Sigmoid colon (tissue), 6 donors: ENCODE measurements at regions not wholly inside any gene's neighbourhood (a gene's known extent, or its start where the extent isn't known, plus 50 kb on each side); places are given as distances from the start of the nearest gene placed in this dataset.

Source experiments
- DNase-seq: peaks from one replicate; pipeline ENCODE4 v3.0.0-alpha.2; 2019
- H3K27ac ChIP-seq, 4 donors: fragments of 200-600 bp; sonication (generic); one replicate each; pipeline ENCODE4 v1.5.1; 2016 to 2019; ENCODE audit warnings: mild to moderate bottlenecking in 1 of 4
- H3K27me3 ChIP-seq, 3 donors: fragments of 200-600 bp; sonication (generic); one replicate each; pipeline ENCODE4 v1.5.1; 2019; ENCODE audit warnings: mild to moderate bottlenecking in 1 of 3
- H3K36me3 ChIP-seq, 4 donors: fragments of 200-600 bp; sonication (generic); one replicate each; pipeline ENCODE4 v1.5.1; 2016 to 2019
- H3K4me1 ChIP-seq, 4 donors: fragments of 200-600 bp; sonication (generic); one replicate each; pipeline ENCODE4 v1.5.1; 2017 to 2019
- H3K4me3 ChIP-seq, 4 donors: fragments of 200-600 bp; sonication (generic); one replicate each; pipeline ENCODE4 v1.5.1; 2017 to 2019; ENCODE audit warnings: mild to moderate bottlenecking in 2 of 4, moderate library complexity in 1 of 4
- H3K9me3 ChIP-seq, 4 donors: fragments of 200-600 bp in 3 of 4; sonication (generic) in 3 of 4; one replicate each; pipeline versions ENCODE4 v1.5.1 to v1.6.1; 2013 to 2019
- CTCF ChIP-seq, 4 experiments: fragments of 450-650 bp in 3 of 4; fragments of 200-600 bp in 1 of 4; IDR thresholded peaks; one replicate each; pipeline ENCODE4 v1.5.1; 2016 to 2019; ENCODE audit warnings: antibody characterized with exemption in 4 of 4, mild to moderate bottlenecking in 3 of 4, moderate library complexity in 2 of 4
- EP300 ChIP-seq, 4 donors: sonication (generic); formaldehyde crosslinking; IDR thresholded peaks; one replicate each; pipeline ENCODE4 v1.6.1; 2017; ENCODE audit warnings: antibody characterized with exemption in 4 of 4
- POLR2A ChIP-seq, 2 donors: fragments of 450-650 bp; IDR thresholded peaks; one replicate each; pipeline ENCODE4 v1.6.1; 2016; ENCODE audit warnings: antibody characterized with exemption in 2 of 2, mild to moderate bottlenecking in 2 of 2, moderate library complexity in 2 of 2
- POLR2AphosphoS5 ChIP-seq, 4 donors: sonication (generic); formaldehyde crosslinking; IDR thresholded peaks; one replicate each; pipeline ENCODE4 v1.6.1; 2017; ENCODE audit warnings: antibody characterized with exemption in 4 of 4
- WGBS, 2 donors: extraction: QIAGEN DNeasy Blood & Tissue Kit; methylation state at CpG; one replicate each; pipeline ENCODE4 v1.1.7; 2013; 5-methylcytosine and 5-hydroxymethylcytosine counted together
- intact Hi-C: fragments of 100-400 bp; cut with DNase I; formaldehyde crosslinking; loops from one replicate; pipeline ENCODE4 v1.15.1; 2023
- donor health status: healthy with polysubstance abuse.
- donor health status: healthy.

GRCh38 chr3:182732232-182733015, 60.9 kb upstream of the ATP11B start:
- peaks cover 0 to 5% (median 0%) of the 10 kb centered on the region in 4 donors for H3K4me1 ChIP-seq
- WGBS, 2 donors, result 80 to 84% methylated on average over 5 of the region's 5 CpGs
- no peak for DNase-seq
- H3K4me3 ChIP-seq, result no peak overlapping the region
- TF ChIP-seq CTCF (IDR thresholded peaks at IDR 0.05) (no peak), POLR2A (IDR thresholded peaks at IDR 0.05) (no peak), POLR2AphosphoS5 (IDR thresholded peaks at IDR 0.05) (no peak)
- no peak overlapping the region for H3K27ac ChIP-seq
- intact Hi-C loops, result no loop called here
- H3K36me3 ChIP-seq, result no peaks in the 10 kb centered on the region
- no peaks in the 10 kb centered on the region for H3K27me3 ChIP-seq
- no peaks in the 10 kb centered on the region for H3K9me3 ChIP-seq

- Histone ChIP-seq H3K27ac (no peak overlapping the region), H3K9me3 (no peaks in the 10 kb centered on the region), H3K27me3 (peaks cover 0 to 3% (median 0%) of the 10 kb centered on the region in 3 donors), H3K36me3 (no peaks in the 10 kb centered on the region), H3K4me3 (no peak overlapping the region), H3K4me1 (peaks cover 0 to 5% (median 0%) of the 10 kb centered on the region in 4 donors)
- 10 to 43% methylated on average over 2 of the region's 2 CpGs for whole genome bisulfite sequencing, 2 donors
- intact Hi-C loops, result no loop called here
- TF ChIP-seq CTCF (IDR thresholded peaks at IDR 0.05), result no peak
- no peak for TF ChIP-seq EP300 (IDR thresholded peaks at IDR 0.05)
- no peak for TF ChIP-seq POLR2AphosphoS5 (IDR thresholded peaks at IDR 0.05)
- no peak for TF ChIP-seq POLR2A (IDR thresholded peaks at IDR 0.05)
- no peak for DNase-seq
Observed at GRCh38 chr3:182735672-182736071, 57.6 kb upstream of the ATP11B start.

- H3K36me3 ChIP-seq, result no peaks in the 10 kb centered on the region
- WGBS, 2 donors, result 71 to 92% methylated on average over 2 of the region's 2 CpGs
- no peaks in the 10 kb centered on the region for H3K9me3 ChIP-seq
- TF ChIP-seq CTCF (IDR thresholded peaks at IDR 0.05), result no peak
- no peak for TF ChIP-seq EP300 (IDR thresholded peaks at IDR 0.05)
- TF ChIP-seq POLR2A (IDR thresholded peaks at IDR 0.05), result no peak
- TF ChIP-seq POLR2AphosphoS5 (IDR thresholded peaks at IDR 0.05), result no peak
- peaks cover 0 to 5% (median 0%) of the 10 kb centered on the region in 4 donors for H3K4me1 ChIP-seq
- no peak overlapping the region for H3K27ac ChIP-seq
- H3K27me3 ChIP-seq, result peaks cover 0 to 10% (median 0%) of the 10 kb centered on the region in 3 donors
- H3K4me3 ChIP-seq, result no peak overlapping the region
- DNase-seq, result no peak
- intact Hi-C loops, result no loop called here
Observed at GRCh38 chr3:182737825-182738224, 55.5 kb upstream of the ATP11B start.

- Histone ChIP-seq H3K4me3 (no peak overlapping the region), H3K27ac (no peak overlapping the region), H3K9me3 (no peaks in the 10 kb centered on the region), H3K27me3 (peaks cover 0 to 10% (median 0%) of the 10 kb centered on the region in 3 donors), H3K4me1 (peaks cover 0 to 5% (median 0%) of the 10 kb centered on the region in 4 donors), H3K36me3 (no peaks in the 10 kb centered on the region)
- TF ChIP-seq CTCF (IDR thresholded peaks at IDR 0.05), result no peak
- TF ChIP-seq POLR2A (IDR thresholded peaks at IDR 0.05), result no peak
- no peak for TF ChIP-seq EP300 (IDR thresholded peaks at IDR 0.05)
- TF ChIP-seq POLR2AphosphoS5 (IDR thresholded peaks at IDR 0.05), result no peak
- 20 to 67% methylated on average over 6 of the region's 6 CpGs for WGBS, 2 donors
- intact Hi-C loops, result no loop called here
- no peak for DNase-seq
Observed at GRCh38 chr3:182738583-182739411, 54.5 kb upstream of the ATP11B start.
